T-helper 1 cell treated with Interleukin-12 subunit alpha and Interleukin-12 subunit beta and Interleukin-4 antibody, amounts not matched to agents 30 μg/mL and 1 μg/mL, for 36 hours (primary cell): ENCODE measurements at regions not wholly inside any gene's neighbourhood (a gene's known extent, or its start where the extent isn't known, plus 50 kb on each side); places are given as distances from the start of the nearest gene placed in this dataset.
A peak's percentile ranks its signal among the peaks of the same experiment; 100 is the strongest.
"Not testable (repeated sequence)": the region's sequence is repeated elsewhere in the genome, so short reads cannot be mapped to it uniquely, and the experiment has no call there.

Experiments
- H3K27ac Mint-ChIP-seq: one replicate; pipeline ENCODE4 v1.8.0; 2021; ENCODE audit warnings: mild to moderate bottlenecking, mixed read lengths
- H3K27me3 Mint-ChIP-seq: one replicate; pipeline ENCODE4 v1.8.0; 2021; ENCODE audit warnings: low read depth, mixed read lengths
- H3K36me3 Mint-ChIP-seq: one replicate; pipeline ENCODE4 v1.8.0; 2021; ENCODE audit warnings: low read depth, mixed read lengths
- H3K4me1 Mint-ChIP-seq: one replicate; pipeline ENCODE4 v1.8.0; 2021; ENCODE audit warnings: low read depth, mixed read lengths
- H3K4me3 Mint-ChIP-seq: one replicate; pipeline ENCODE4 v1.8.0; 2021; ENCODE audit warnings: mild to moderate bottlenecking, moderate library complexity, mixed read lengths
- H3K9me3 Mint-ChIP-seq: one replicate; pipeline ENCODE4 v1.8.0; 2021; ENCODE audit warnings: mixed read lengths

- Mint-ChIP-seq H3K4me3 (no peak overlapping the region), H3K27me3 (no peaks in the 10 kb centered on the region), H3K9me3 (peaks cover 40% of the 10 kb centered on the region), H3K27ac (no peak overlapping the region), H3K36me3 (peaks cover 8% of the 10 kb centered on the region), H3K4me1 (peaks cover 7% of the 10 kb centered on the region)
These were observed 106.7 kb downstream of the MRPL39 start for GRCh38 chr21:25500598-25500997.

- H3K4me1 Mint-ChIP-seq: peaks cover 5% of the 10 kb centered on the region
- H3K9me3 Mint-ChIP-seq: peaks cover 32% of the 10 kb centered on the region
- H3K4me3 Mint-ChIP-seq: no peak overlapping the region
- peaks cover 7% of the 10 kb centered on the region for H3K36me3 Mint-ChIP-seq
- H3K27me3 Mint-ChIP-seq: no peaks in the 10 kb centered on the region
- H3K27ac Mint-ChIP-seq: no peak overlapping the region
These were observed 110.3 kb downstream of the MRPL39 start for GRCh38 chr21:25496825-25497482.

GRCh38 chr21:25494804-25495203 lies 112.5 kb downstream of the MRPL39 start:
- H3K36me3 Mint-ChIP-seq: peaks cover 3% of the 10 kb centered on the region
- H3K4me3 Mint-ChIP-seq: no peak overlapping the region
- H3K9me3 Mint-ChIP-seq: peaks cover 14% of the 10 kb centered on the region
- H3K27ac Mint-ChIP-seq: no peak overlapping the region
- no peaks in the 10 kb centered on the region for H3K27me3 Mint-ChIP-seq
- peaks cover 7% of the 10 kb centered on the region for H3K4me1 Mint-ChIP-seq

DNA sequence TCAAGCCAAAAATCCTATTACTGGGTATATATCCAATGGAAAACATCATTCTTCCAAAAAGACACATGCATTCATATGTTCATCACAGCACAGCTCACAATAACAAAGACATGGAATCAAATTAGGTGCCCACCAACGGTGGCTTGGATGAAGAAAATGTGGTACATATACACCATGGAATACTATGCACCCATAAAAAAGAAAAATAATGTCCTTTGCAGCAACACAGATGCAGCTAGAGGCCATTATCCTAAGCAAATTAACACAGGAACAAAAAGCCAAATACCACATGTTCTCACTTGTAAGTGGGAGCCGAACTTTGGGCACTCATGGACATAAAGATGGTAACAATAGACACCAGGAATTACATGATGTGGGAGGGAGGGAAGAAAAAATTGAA lies 113.6 kb downstream of the MRPL39 start:
- no peak overlapping the region for H3K27ac Mint-ChIP-seq
- H3K36me3 Mint-ChIP-seq: peaks cover 2% of the 10 kb centered on the region
- H3K27me3 Mint-ChIP-seq: no peaks in the 10 kb centered on the region
- H3K4me3 Mint-ChIP-seq: no peak overlapping the region
- H3K9me3 Mint-ChIP-seq: peaks cover 7% of the 10 kb centered on the region
- peaks cover 8% of the 10 kb centered on the region for H3K4me1 Mint-ChIP-seq

DNA sequence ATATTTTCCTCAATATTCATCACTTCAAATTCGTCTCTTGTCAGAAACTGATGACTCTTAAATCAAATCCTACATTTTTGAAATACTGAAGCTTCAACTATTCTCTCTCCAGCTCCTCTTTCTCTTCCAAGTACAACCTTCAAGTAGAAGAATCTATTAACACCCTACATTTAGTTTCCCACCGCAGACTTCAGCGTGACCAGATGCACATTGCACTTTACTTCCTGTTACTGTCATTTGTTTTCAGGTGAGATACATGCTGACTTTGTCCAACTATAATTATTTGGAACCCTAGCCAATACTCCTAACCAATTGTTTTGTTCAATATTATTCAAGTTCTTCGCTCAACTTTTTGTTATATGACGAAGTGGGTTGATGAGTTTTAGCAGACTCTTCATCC lies 116.0 kb downstream of the MRPL39 start:
- Mint-ChIP-seq H3K27me3 (no peaks in the 10 kb centered on the region), H3K4me1 (peaks cover 20% of the 10 kb centered on the region), H3K9me3 (peaks cover 4% of the 10 kb centered on the region), H3K27ac (no peak overlapping the region), H3K4me3 (no peak overlapping the region), H3K36me3 (no peaks in the 10 kb centered on the region)

- Mint-ChIP-seq H3K4me3 (no peak overlapping the region), H3K36me3 (no peaks in the 10 kb centered on the region), H3K9me3 (peaks cover 4% of the 10 kb centered on the region), H3K27me3 (no peaks in the 10 kb centered on the region), H3K4me1 (peaks cover 24% of the 10 kb centered on the region), H3K27ac (no peak overlapping the region)
These were observed 116.5 kb downstream of the MRPL39 start for GRCh38 chr21:25490742-25491141.

GRCh38 chr21:25489673-25490072 lies 117.6 kb downstream of the MRPL39 start:
- Mint-ChIP-seq H3K36me3 (no peaks in the 10 kb centered on the region), H3K27me3 (no peaks in the 10 kb centered on the region), H3K4me3 (no peak overlapping the region), H3K27ac (no peak overlapping the region), H3K4me1 (peaks cover 28% of the 10 kb centered on the region), H3K9me3 (peaks cover 7% of the 10 kb centered on the region)

DNA sequence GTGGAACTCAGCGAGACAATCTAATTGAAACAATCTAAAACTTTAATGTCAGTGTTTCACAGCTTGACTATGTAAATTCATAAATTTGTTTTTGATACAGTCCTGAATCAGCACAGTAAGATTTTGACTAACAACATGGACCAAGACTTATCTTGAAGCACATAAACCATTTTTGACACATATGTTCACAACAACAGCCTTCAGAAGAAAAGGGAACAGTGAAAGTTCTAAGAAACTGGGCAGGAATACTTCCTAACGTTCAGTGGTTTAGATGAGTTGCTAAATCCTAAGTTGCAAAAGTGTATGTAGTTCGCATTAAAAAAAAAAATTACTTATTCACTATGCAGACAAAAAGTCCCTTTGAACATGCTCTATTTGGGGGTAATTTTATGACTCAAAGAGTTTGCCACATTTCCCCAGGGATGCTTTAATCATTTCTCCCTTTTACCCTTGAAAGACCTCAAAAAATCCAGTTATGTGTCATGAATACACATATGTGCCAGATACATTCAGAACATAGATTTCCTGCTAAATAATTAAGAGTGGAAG lies 120.2 kb downstream of the MRPL39 start:
- Mint-ChIP-seq H3K36me3 (peaks cover 7% of the 10 kb centered on the region), H3K9me3 (peaks cover 28% of the 10 kb centered on the region), H3K27me3 (no peaks in the 10 kb centered on the region), H3K27ac (no peak overlapping the region), H3K4me1 (peaks cover 28% of the 10 kb centered on the region), H3K4me3 (no peak overlapping the region)

DNA sequence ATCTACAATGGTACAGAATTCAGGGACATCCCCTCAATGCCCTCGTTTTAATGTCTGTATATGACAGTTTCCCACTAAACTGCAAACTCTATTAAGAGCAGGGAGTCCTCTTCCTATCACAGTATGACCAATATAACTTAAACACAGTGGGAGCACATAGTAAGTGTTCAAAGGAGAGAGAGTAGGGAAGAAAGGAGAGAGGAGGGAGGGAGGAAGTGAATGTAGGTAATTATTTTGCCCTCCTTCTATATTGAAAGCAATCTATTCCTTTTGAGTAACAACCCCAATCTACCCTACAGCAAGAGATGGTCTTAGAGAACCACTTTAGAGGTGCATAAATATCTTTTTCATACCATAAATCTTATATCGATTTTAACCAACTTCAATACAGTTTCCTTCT lies 121.4 kb downstream of the MRPL39 start:
- Mint-ChIP-seq H3K36me3 (peaks cover 14% of the 10 kb centered on the region), H3K27me3 (no peaks in the 10 kb centered on the region), H3K27ac (no peak overlapping the region), H3K4me1 (peaks cover 25% of the 10 kb centered on the region), H3K4me3 (no peak overlapping the region), H3K9me3 (peaks cover 38% of the 10 kb centered on the region)

DNA sequence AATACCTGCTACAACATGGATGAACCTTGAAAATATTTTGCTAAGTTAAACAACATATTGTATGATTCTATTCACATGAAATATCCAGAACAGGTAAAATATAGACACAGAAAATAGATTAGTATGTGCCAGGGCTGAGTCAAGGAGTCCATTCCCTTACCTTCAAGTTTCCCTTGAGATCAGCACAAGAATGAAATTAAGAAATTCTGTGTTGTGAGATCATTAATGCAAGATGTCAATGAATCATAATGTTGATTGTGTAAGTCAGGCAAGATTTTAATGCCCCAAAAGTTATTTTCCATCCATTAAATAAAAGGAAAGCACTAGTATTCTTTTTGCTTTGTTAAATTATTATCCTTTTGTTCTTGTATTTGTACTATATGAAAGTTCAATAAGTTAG lies 139.4 kb downstream of the MRPL39 start:
- Mint-ChIP-seq H3K27ac (no peak overlapping the region), H3K27me3 (no peaks in the 10 kb centered on the region), H3K36me3 (peaks cover 8% of the 10 kb centered on the region), H3K9me3 (peaks cover 15% of the 10 kb centered on the region), H3K4me3 (no peak overlapping the region), H3K4me1 (peaks cover 19% of the 10 kb centered on the region)

- not testable (repeated sequence) for H3K4me3 Mint-ChIP-seq, H3K9me3 Mint-ChIP-seq, H3K27ac Mint-ChIP-seq, H3K27me3 Mint-ChIP-seq, H3K36me3 Mint-ChIP-seq
- peaks cover 23% of the 10 kb centered on the region for H3K4me1 Mint-ChIP-seq
These were observed 140.2 kb downstream of the MRPL39 start for GRCh38 chr21:25467071-25467470.

DNA sequence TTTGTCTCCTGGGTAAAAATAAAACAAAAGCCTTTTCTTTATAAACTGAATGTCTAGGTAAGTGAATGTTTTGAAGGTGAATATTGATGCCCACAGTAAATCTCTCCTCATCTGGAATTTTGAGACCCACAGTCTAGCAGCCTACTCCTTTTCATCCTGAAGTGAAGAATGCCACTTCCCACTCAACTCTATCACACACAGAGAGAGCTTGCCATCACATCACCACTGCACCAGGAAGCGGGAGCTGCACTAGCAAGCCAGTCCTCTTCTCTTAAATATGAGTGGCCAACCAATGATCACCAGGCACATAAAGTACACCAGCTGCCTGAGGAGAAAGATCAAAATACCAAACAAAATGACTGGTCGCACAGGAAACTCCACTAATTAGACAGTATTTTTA lies 140.8 kb downstream of the MRPL39 start:
- Mint-ChIP-seq H3K9me3 (peaks cover 7% of the 10 kb centered on the region), H3K4me1 (peaks cover 23% of the 10 kb centered on the region), H3K4me3 (no peak overlapping the region), H3K27me3 (no peaks in the 10 kb centered on the region), H3K36me3 (peaks cover 5% of the 10 kb centered on the region), H3K27ac (no peak overlapping the region)

- peaks cover 7% of the 10 kb centered on the region for H3K36me3 Mint-ChIP-seq
- H3K27ac Mint-ChIP-seq: no peak overlapping the region
- peaks cover 3% of the 10 kb centered on the region for H3K9me3 Mint-ChIP-seq
- H3K4me3 Mint-ChIP-seq: no peak overlapping the region
- peaks cover 19% of the 10 kb centered on the region for H3K4me1 Mint-ChIP-seq
- H3K27me3 Mint-ChIP-seq: no peaks in the 10 kb centered on the region
These were observed 142.0 kb downstream of the MRPL39 start for GRCh38 chr21:25465263-25465662.

- Mint-ChIP-seq H3K36me3 (peaks cover 11% of the 10 kb centered on the region), H3K9me3 (peaks cover 3% of the 10 kb centered on the region), H3K4me1 (peaks cover 24% of the 10 kb centered on the region), H3K4me3 (no peak overlapping the region), H3K27ac (peak overlapping the region; percentile 70), H3K27me3 (no peaks in the 10 kb centered on the region)
These were observed 143.0 kb downstream of the MRPL39 start for GRCh38 chr21:25464275-25464674.

- Mint-ChIP-seq H3K36me3 (peaks cover 11% of the 10 kb centered on the region), H3K4me1 (peaks cover 32% of the 10 kb centered on the region), H3K27ac (peak overlapping the region; percentile 58), H3K27me3 (no peaks in the 10 kb centered on the region), H3K4me3 (no peak overlapping the region), H3K9me3 (peaks cover 3% of the 10 kb centered on the region)
These were observed 144.7 kb downstream of the MRPL39 start for GRCh38 chr21:25462517-25462971.
